GM23248 (cell line): ENCODE measurements at regions not wholly inside any gene's neighbourhood (a gene's known extent, or its start where the extent isn't known, plus 50 kb on each side); places are given as distances from the start of the nearest gene placed in this dataset.
A peak's percentile ranks its signal among the peaks of the same experiment; 100 is the strongest.

Experiments
- DNase-seq: peaks from one replicate; pipeline ENCODE4 v3.0.0-alpha.2; 2015
- H2AFZ ChIP-seq: fragments of 200-600 bp; sonication (generic); 2 replicates; pipeline ENCODE4 v1.6.1; 2016; ENCODE audit warnings: antibody characterized with exemption
- H3F3A ChIP-seq: fragments of 200-600 bp; sonication (generic); 2 replicates; pipeline ENCODE4 v1.6.1; 2016; ENCODE audit warnings: mild to moderate bottlenecking, antibody characterized with exemption, mixed run types; ENCODE audit not compliant: insufficient read depth
- H3K27ac ChIP-seq: fragments of 200-600 bp; sonication (generic); 2 replicates; pipeline ENCODE4 v1.5.1; 2016; ENCODE audit warnings: mild to moderate bottlenecking
- H3K27me3 ChIP-seq: fragments of 200-600 bp; sonication (generic); replicated peaks from 2 replicates; pipeline ENCODE4 v1.6.1; 2016; ENCODE audit warnings: mild to moderate bottlenecking; ENCODE audit not compliant: insufficient read depth
- H3K36me3 ChIP-seq: fragments of 200-600 bp; sonication (generic); 2 replicates; pipeline ENCODE4 v1.6.1; 2016; ENCODE audit warnings: low read depth, mild to moderate bottlenecking
- H3K4me1 ChIP-seq: fragments of 200-600 bp; sonication (generic); 2 replicates; pipeline ENCODE4 v1.6.1; 2016; ENCODE audit warnings: mild to moderate bottlenecking; ENCODE audit not compliant: insufficient read depth
- H3K4me2 ChIP-seq: fragments of 200-600 bp; sonication (generic); one replicate; pipeline ENCODE4 v1.6.1; 2016; ENCODE audit warnings: mild to moderate bottlenecking; ENCODE audit not compliant: unreplicated experiment
- H3K4me3 ChIP-seq: fragments of 200-600 bp; sonication (generic); 2 replicates; pipeline ENCODE4 v1.5.1; 2016; ENCODE audit warnings: mild to moderate bottlenecking
- H3K79me2 ChIP-seq: fragments of 200-600 bp; sonication (generic); 2 replicates; pipeline ENCODE4 v1.6.1; 2016; ENCODE audit warnings: mild to moderate bottlenecking; ENCODE audit not compliant: insufficient read depth
- H3K9ac ChIP-seq: fragments of 200-600 bp; sonication (generic); 2 replicates; pipeline ENCODE4 v1.6.1; 2016; ENCODE audit warnings: mild to moderate bottlenecking
- H3K9me2 ChIP-seq: fragments of 200-600 bp; sonication (generic); 2 replicates; pipeline ENCODE4 v1.6.1; 2016; ENCODE audit warnings: mixed run types, mild to moderate bottlenecking, moderate library complexity; ENCODE audit not compliant: insufficient read depth
- H3K9me3 ChIP-seq: fragments of 200-600 bp; sonication (generic); one replicate; pipeline ENCODE4 v1.6.1; 2017; ENCODE audit warnings: low read depth
- H4K20me1 ChIP-seq: fragments of 200-600 bp; sonication (generic); 2 replicates; pipeline ENCODE4 v1.6.0; 2016; ENCODE audit not compliant: insufficient read depth
- EZH2 ChIP-seq: fragments of 200-600 bp; sonication (generic); IDR thresholded peaks from 2 replicates; pipeline ENCODE4 v1.6.1; 2018; ENCODE audit warnings: antibody characterized with exemption, mild to moderate bottlenecking; ENCODE audit not compliant: insufficient read depth, poor library complexity, severe bottlenecking
- EZH2phosphoT487 ChIP-seq: fragments of 200-600 bp; sonication (generic); IDR thresholded peaks from 2 replicates; pipeline ENCODE4 v1.6.1; 2018; ENCODE audit warnings: antibody characterized with exemption, moderate library complexity, mild to moderate bottlenecking, low read depth; ENCODE audit not compliant: insufficient read depth
- WGBS, 2 experiments: methylation state at CpG; one replicate each; pipeline ENCODE4 v1.1.6; 2015 to 2017; ENCODE audit warnings: low lambda C conversion rate in 2 of 2, low coverage in 1 of 2; ENCODE audit errors: missing lambda C conversion rate in 2 of 2; 5-methylcytosine and 5-hydroxymethylcytosine counted together
- in situ Hi-C: fragments of 300-500 bp; cut with MboI; formaldehyde crosslinking; loops from 2 replicates; pipeline ENCODE4 v1.15.0; 2020

GRCh38 chr14:38124506-38124905, 83.2 kb upstream of the SSTR1 start:
- no peak overlapping the region for H3K4me3 ChIP-seq
- 0 out of 2 replicates have a peak, but pooled peaks cover 7% of the 10 kb centered on the region for H3F3A ChIP-seq
- no peaks in the 10 kb centered on the region for H3K36me3 ChIP-seq
- TF ChIP-seq EZH2: no peak
- no peak for TF ChIP-seq EZH2phosphoT487
- DNase-seq: no peak
- H2AFZ ChIP-seq: no peak overlapping the region
- H3K4me2 ChIP-seq: no peak overlapping the region
- H3K9me2 ChIP-seq: no peaks in the 10 kb centered on the region
- H4K20me1 ChIP-seq: no peaks in the 10 kb centered on the region
- peaks cover 13% of the 10 kb centered on the region for H3K4me1 ChIP-seq
- no peaks in the 10 kb centered on the region for H3K9me3 ChIP-seq
- 93 to 97% methylated on average over 3 of the region's 3 CpGs for WGBS, 2 experiments
- no peaks in the 10 kb centered on the region for H3K27me3 ChIP-seq
- no peaks in the 10 kb centered on the region for H3K79me2 ChIP-seq
- in situ Hi-C loops: no loop called here
- H3K9ac ChIP-seq: no peak overlapping the region
- no peak overlapping the region for H3K27ac ChIP-seq

- H3K4me2 ChIP-seq: no peak overlapping the region
Observed at GRCh38 chr14:38125481-38126037, 82.1 kb upstream of the SSTR1 start.

GRCh38 chr14:38127356-38127755, 80.3 kb upstream of the SSTR1 start:
- H4K20me1 ChIP-seq: no peaks in the 10 kb centered on the region
- no peak for TF ChIP-seq EZH2phosphoT487
- no peak for TF ChIP-seq EZH2
- H3K27me3 ChIP-seq: no peaks in the 10 kb centered on the region
- no peak overlapping the region for H3K4me2 ChIP-seq
- no peak for DNase-seq
- H3K36me3 ChIP-seq: no peaks in the 10 kb centered on the region
- no peaks in the 10 kb centered on the region for H3F3A ChIP-seq
- no peaks in the 10 kb centered on the region for H3K79me2 ChIP-seq
- H3K4me3 ChIP-seq: no peak overlapping the region
- H3K4me1 ChIP-seq: peaks cover 4% of the 10 kb centered on the region
- H3K9ac ChIP-seq: no peak overlapping the region
- no peaks in the 10 kb centered on the region for H3K9me2 ChIP-seq
- 0 out of 2 replicates have a peak overlapping the region, but pooled peaks have one; percentile 1 for H2AFZ ChIP-seq
- in situ Hi-C loops: no loop called here
- no peak overlapping the region for H3K27ac ChIP-seq
- H3K9me3 ChIP-seq: no peaks in the 10 kb centered on the region
- 54% methylated on average over 2 of the region's 2 CpGs for WGBS, 2 experiments

More at GRCh38 chr14:38125481-38126037, 82.1 kb upstream of the SSTR1 start:
- WGBS, 2 experiments: 36 to 39% methylated on average over 11 of the region's 11 CpGs
- H3K9me3 ChIP-seq: no peaks in the 10 kb centered on the region
- no peak overlapping the region for H3K4me3 ChIP-seq
- 0 out of 2 replicates have a peak, but pooled peaks cover 7% of the 10 kb centered on the region for H3F3A ChIP-seq
- no peaks in the 10 kb centered on the region for H4K20me1 ChIP-seq
- H3K27me3 ChIP-seq: no peaks in the 10 kb centered on the region
- H3K36me3 ChIP-seq: no peaks in the 10 kb centered on the region
- H2AFZ ChIP-seq: peak overlapping the region; percentile 41
- H3K4me1 ChIP-seq: peaks cover 13% of the 10 kb centered on the region
- in situ Hi-C loops: no loop called here
- no peaks in the 10 kb centered on the region for H3K79me2 ChIP-seq
- DNase-seq: peak; percentile 11
- no peak overlapping the region for H3K27ac ChIP-seq
- no peak for TF ChIP-seq EZH2
- TF ChIP-seq EZH2phosphoT487: no peak
- no peak overlapping the region for H3K9ac ChIP-seq
- H3K9me2 ChIP-seq: no peaks in the 10 kb centered on the region

GRCh38 chr14:38127784-38128183, 79.9 kb upstream of the SSTR1 start:
- Histone ChIP-seq H3K36me3 (no peaks in the 10 kb centered on the region), H3K4me1 (peaks cover under 1% of the 10 kb centered on the region; the same call in 1 of the 2 replicates), H3K9ac (no peak overlapping the region), H3F3A (no peaks in the 10 kb centered on the region), H4K20me1 (no peaks in the 10 kb centered on the region), H3K9me2 (no peaks in the 10 kb centered on the region), H3K79me2 (no peaks in the 10 kb centered on the region), H3K27ac (no peak overlapping the region), H2AFZ (peak overlapping the region; percentile 1; the same call in 1 of the 2 replicates), H3K9me3 (no peaks in the 10 kb centered on the region), H3K4me2 (no peak overlapping the region), H3K27me3 (no peaks in the 10 kb centered on the region), H3K4me3 (no peak overlapping the region)
- 27 to 33% methylated on average over 3 of the region's 3 CpGs for WGBS, 2 experiments
- no peak for TF ChIP-seq EZH2phosphoT487
- in situ Hi-C loops: no loop called here
- peak; percentile 65 for DNase-seq

GRCh38 chr14:38128640-38129039, 79.1 kb upstream of the SSTR1 start:
- Histone ChIP-seq H3K9ac (no peak overlapping the region), H3K4me3 (no peak overlapping the region), H3K4me1 (no peaks in the 10 kb centered on the region), H4K20me1 (no peaks in the 10 kb centered on the region), H3K9me2 (no peaks in the 10 kb centered on the region), H3K27me3 (no peaks in the 10 kb centered on the region), H3F3A (no peaks in the 10 kb centered on the region), H3K4me2 (no peak overlapping the region), H2AFZ (no peak overlapping the region), H3K36me3 (no peaks in the 10 kb centered on the region), H3K9me3 (no peaks in the 10 kb centered on the region), H3K27ac (no peak overlapping the region), H3K79me2 (no peaks in the 10 kb centered on the region)
- in situ Hi-C loops: no loop called here
- TF ChIP-seq EZH2 (no peak), EZH2phosphoT487 (no peak)
- DNase-seq: no peak
